PC-9 (cell line): ENCODE measurements at regions not wholly inside any gene's neighbourhood (a gene's known extent, or its start where the extent isn't known, plus 50 kb on each side); places are given as distances from the start of the nearest gene placed in this dataset.

Experiments used
- BruUV-seq: library from RNA; stranded (reverse); fragments of 400-500 nt; replicated peaks from 2 replicates; lab custom pipeline; 2021; lab: Mats Ljungman, UMichigan
- CTCF ChIA-PET: fragments of 300-600 bp; sonication (Branson Sonifier 250); formaldehyde crosslinking; loops from one replicate; lab custom pipeline; 2022; ENCODE audit warnings: antibody characterized with exemption; lab: Charles Lee
- POLR2A ChIA-PET: fragments of 300-600 bp; sonication (Branson Sonifier 250); formaldehyde crosslinking; loops from one replicate; lab custom pipeline; 2022; ENCODE audit warnings: antibody characterized with exemption; ENCODE audit not compliant: unreplicated experiment; lab: Charles Lee
- DNase-seq, 2 experiments: peaks; one replicate each; pipeline versions ENCODE4 v3.0.0 to v3.0.0-alpha.2; 2015 to 2022; ENCODE audit warnings: mixed read lengths in 1 of 2
- H2AFZ ChIP-seq: fragments of 200-600 bp; sonication (generic); 2 replicates; pipeline ENCODE4 v1.8.1; 2017; ENCODE audit warnings: antibody characterized with exemption
- H3F3A ChIP-seq: fragments of 200-600 bp; sonication (generic); 2 replicates; pipeline ENCODE4 v1.8.1; 2017; ENCODE audit warnings: antibody characterized with exemption, mild to moderate bottlenecking, low read depth; ENCODE audit not compliant: insufficient read depth
- H3K27ac ChIP-seq: fragments of 200-600 bp; sonication (generic); 2 replicates; pipeline ENCODE4 v1.6.1; 2016; ENCODE audit warnings: mixed run types
- H3K27me3 ChIP-seq: fragments of 200-600 bp; sonication (generic); 2 replicates; pipeline ENCODE4 v1.6.1; 2016; ENCODE audit warnings: low read depth, mixed run types; ENCODE audit not compliant: insufficient read depth
- H3K36me3 ChIP-seq: fragments of 200-600 bp; sonication (generic); 2 replicates; pipeline ENCODE4 v1.6.1; 2016; ENCODE audit warnings: low read depth, mixed run types
- H3K4me1 ChIP-seq: fragments of 200-600 bp; sonication (generic); replicated peaks from 2 replicates; pipeline ENCODE4 v1.6.1; 2016; ENCODE audit warnings: mixed run types; ENCODE audit not compliant: insufficient read depth
- H3K4me2 ChIP-seq: fragments of 200-600 bp; sonication (generic); 2 replicates; pipeline ENCODE4 v1.6.1; 2017; ENCODE audit warnings: mixed run types
- H3K4me3 ChIP-seq: fragments of 200-600 bp; sonication (generic); 2 replicates; pipeline ENCODE4 v1.6.1; 2016; ENCODE audit warnings: mixed run types
- H3K79me2 ChIP-seq: fragments of 200-600 bp; sonication (generic); 2 replicates; pipeline ENCODE4 v1.6.1; 2017; ENCODE audit warnings: low read depth, mixed run types
- H3K9me2 ChIP-seq: fragments of 200-600 bp; sonication (generic); 2 replicates; pipeline ENCODE4 v1.8.1; 2017; ENCODE audit warnings: mild to moderate bottlenecking; ENCODE audit not compliant: insufficient read depth
- H3K9me3 ChIP-seq: fragments of 200-600 bp; sonication (generic); 2 replicates; pipeline ENCODE4 v1.8.1; 2016; ENCODE audit warnings: low read depth; ENCODE audit not compliant: insufficient read depth
- H4K20me1 ChIP-seq: fragments of 200-600 bp; sonication (generic); 2 replicates; pipeline ENCODE4 v1.8.1; 2017; ENCODE audit not compliant: insufficient read depth
- EZH2 ChIP-seq: fragments of 200-600 bp; sonication (generic); IDR thresholded peaks from 2 replicates; pipeline ENCODE4 v1.8.0; 2017; ENCODE audit warnings: antibody characterized with exemption, low read depth
- intact Hi-C: fragments of 100-400 bp; cut with micrococcal nuclease; formaldehyde crosslinking; loops from one replicate; pipeline ENCODE4 v1.10.0; 2022; ENCODE audit not compliant: unreplicated experiment
- TF ChIP-seq, protein P1 (sequence below): fragments of 200-600 bp; sonication (generic); conservative IDR thresholded peaks from 2 replicates; pipeline ENCODE4 v1.6.1; 2017; ENCODE audit warnings: mixed run types, antibody characterized with exemption, mild to moderate bottlenecking, moderate library complexity

DNA sequence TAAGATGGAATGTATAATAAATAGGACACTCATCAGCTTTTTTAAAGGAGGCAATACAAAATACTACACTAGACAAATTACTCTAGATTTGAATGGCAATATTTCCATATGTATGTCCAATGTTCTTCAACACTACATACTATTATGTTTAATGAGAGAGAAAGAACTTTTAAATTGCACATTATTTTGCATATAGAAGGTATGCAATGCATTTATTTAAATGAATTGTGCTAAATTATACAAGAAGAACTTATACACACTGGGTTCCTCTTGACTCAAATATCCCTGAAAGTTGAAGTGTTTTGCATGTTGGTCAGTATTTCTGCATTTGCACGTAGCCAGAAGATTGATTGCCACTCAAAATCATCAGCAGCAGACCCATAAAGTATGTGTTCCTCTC lies 839.6 kb downstream of the ADGRL2 start:
- no peak for DNase-seq
- Histone ChIP-seq H4K20me1 (no peaks in the 10 kb centered on the region), H3K4me3 (no peak overlapping the region), H3F3A (no peaks in the 10 kb centered on the region), H3K4me1 (no peaks in the 10 kb centered on the region), H3K79me2 (no peaks in the 10 kb centered on the region), H3K4me2 (no peak overlapping the region), H3K36me3 (no peaks in the 10 kb centered on the region), H3K9me3 (no peaks in the 10 kb centered on the region), H2AFZ (no peak overlapping the region), H3K9me2 (no peaks in the 10 kb centered on the region; the same call in 1 of the 2 replicates), H3K27me3 (no peaks in the 10 kb centered on the region), H3K27ac (no peak overlapping the region)
- CTCF ChIA-PET, result no interaction called here
- POLR2A ChIA-PET, result no interaction called here
- BruUV-seq, result no TSS peak
- intact Hi-C loops, result no loop called here
- TF ChIP-seq EZH2, result no peak
- TF ChIP-seq, protein P1, sequence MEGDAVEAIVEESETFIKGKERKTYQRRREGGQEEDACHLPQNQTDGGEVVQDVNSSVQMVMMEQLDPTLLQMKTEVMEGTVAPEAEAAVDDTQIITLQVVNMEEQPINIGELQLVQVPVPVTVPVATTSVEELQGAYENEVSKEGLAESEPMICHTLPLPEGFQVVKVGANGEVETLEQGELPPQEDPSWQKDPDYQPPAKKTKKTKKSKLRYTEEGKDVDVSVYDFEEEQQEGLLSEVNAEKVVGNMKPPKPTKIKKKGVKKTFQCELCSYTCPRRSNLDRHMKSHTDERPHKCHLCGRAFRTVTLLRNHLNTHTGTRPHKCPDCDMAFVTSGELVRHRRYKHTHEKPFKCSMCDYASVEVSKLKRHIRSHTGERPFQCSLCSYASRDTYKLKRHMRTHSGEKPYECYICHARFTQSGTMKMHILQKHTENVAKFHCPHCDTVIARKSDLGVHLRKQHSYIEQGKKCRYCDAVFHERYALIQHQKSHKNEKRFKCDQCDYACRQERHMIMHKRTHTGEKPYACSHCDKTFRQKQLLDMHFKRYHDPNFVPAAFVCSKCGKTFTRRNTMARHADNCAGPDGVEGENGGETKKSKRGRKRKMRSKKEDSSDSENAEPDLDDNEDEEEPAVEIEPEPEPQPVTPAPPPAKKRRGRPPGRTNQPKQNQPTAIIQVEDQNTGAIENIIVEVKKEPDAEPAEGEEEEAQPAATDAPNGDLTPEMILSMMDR, result no peak

- no TSS peak for BruUV-seq
- Histone ChIP-seq H3K27ac (no peak overlapping the region), H3K9me2 (no peaks in the 10 kb centered on the region; the same call in 1 of the 2 replicates), H3F3A (no peaks in the 10 kb centered on the region), H3K4me3 (no peak overlapping the region), H3K36me3 (no peaks in the 10 kb centered on the region), H3K4me2 (no peak overlapping the region), H2AFZ (no peak overlapping the region), H3K4me1 (0 out of 2 replicates have a peak, but pooled peaks cover 5% of the 10 kb centered on the region), H3K79me2 (no peaks in the 10 kb centered on the region), H4K20me1 (no peaks in the 10 kb centered on the region), H3K27me3 (no peaks in the 10 kb centered on the region), H3K9me3 (no peaks in the 10 kb centered on the region)
- no peak for DNase-seq
- CTCF ChIA-PET, result no interaction called here
- POLR2A ChIA-PET, result no interaction called here
- no peak for TF ChIP-seq EZH2
- TF ChIP-seq, protein P1, result no peak
- intact Hi-C loops, result no loop called here
Observed at GRCh38 chr1:82634266-82634665, 833.5 kb downstream of the ADGRL2 start.

- intact Hi-C loops, result no loop called here
- H3K9me2 ChIP-seq, result no peaks in the 10 kb centered on the region
- H3K9me3 ChIP-seq, result no peaks in the 10 kb centered on the region
- H3K4me3 ChIP-seq, result no peak overlapping the region
- CTCF ChIA-PET, result interaction anchor here (0.6 to 0.7 kb wide), 2 partner anchors 190 to 927 kb away, joined by 3 read pairs; no protein-coding TSS in a partner anchor
- no peaks in the 10 kb centered on the region for H3K79me2 ChIP-seq
- H2AFZ ChIP-seq, result no peak overlapping the region
- BruUV-seq, result no TSS peak
- H3K36me3 ChIP-seq, result no peaks in the 10 kb centered on the region
- DNase-seq, result peak in 1 of 2 experiments; percentile 46
- no peaks in the 10 kb centered on the region for H3K27me3 ChIP-seq
- no peak overlapping the region for H3K27ac ChIP-seq
- POLR2A ChIA-PET, result no interaction called here
- H3K4me2 ChIP-seq, result no peak overlapping the region
- H3K4me1 ChIP-seq, result 0 out of 2 replicates have a peak, but pooled peaks cover 5% of the 10 kb centered on the region
- no peaks in the 10 kb centered on the region for H3F3A ChIP-seq
- TF ChIP-seq, protein P1, result no peak
- no peak for TF ChIP-seq EZH2
- no peaks in the 10 kb centered on the region for H4K20me1 ChIP-seq
Observed at GRCh38 chr1:82632155-82632554, 831.4 kb downstream of the ADGRL2 start.
